ENCODE measurements at regions not wholly inside any gene's neighbourhood (a gene's known extent, or its start where the extent isn't known, plus 50 kb on each side); places are given as distances from the start of the nearest gene placed in this dataset.

DNA sequence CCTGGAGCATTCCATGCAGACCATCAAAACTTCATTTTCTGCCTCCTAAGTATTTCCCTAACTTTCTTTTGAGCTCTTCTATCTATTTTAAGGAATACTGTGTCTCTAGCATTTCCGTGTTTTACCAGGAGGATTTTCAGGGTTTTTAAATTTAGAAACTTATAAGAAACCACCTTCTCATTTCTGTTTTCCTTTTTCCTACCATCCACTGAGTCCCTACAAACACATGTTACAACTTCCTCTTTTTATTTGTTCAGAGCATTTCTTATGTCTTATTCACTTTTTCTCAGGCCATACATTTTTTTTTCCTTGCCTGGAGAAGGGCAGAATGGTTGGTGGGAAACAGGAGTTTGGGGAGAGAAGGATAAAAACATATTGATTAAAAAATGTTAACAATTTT, 130.0 kb upstream of the BMP5 start:
- intact Hi-C loops (cut with micrococcal nuclease) = no loop called here

- intact Hi-C loops (cut with micrococcal nuclease) = no loop called here
Observed at GRCh38 chr6:56004426-56004825, 129.0 kb upstream of the BMP5 start.

DNA sequence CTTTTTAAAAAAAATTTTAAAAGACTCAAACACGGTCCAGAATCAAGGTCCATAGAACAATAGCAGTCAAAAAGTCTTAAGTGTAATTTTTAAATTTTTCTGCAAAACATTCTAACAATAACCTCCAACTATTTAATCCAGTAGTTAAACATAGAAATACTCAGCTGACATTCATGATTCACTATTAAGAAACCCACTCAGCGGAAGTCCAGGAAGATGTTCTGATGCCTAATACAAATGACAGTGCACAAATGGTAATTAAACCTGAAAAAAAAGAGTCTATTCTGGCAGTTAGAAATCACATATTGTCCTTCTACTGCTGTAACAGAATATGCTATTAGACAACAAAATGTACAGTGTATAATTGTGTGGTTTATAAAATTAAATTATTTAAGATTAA, 128.2 kb upstream of the BMP5 start:
- intact Hi-C loops (cut with micrococcal nuclease) = no loop called here

- intact Hi-C loops (cut with micrococcal nuclease) = no loop called here
Observed at GRCh38 chr6:56002336-56002735, 126.9 kb upstream of the BMP5 start.

GRCh38 chr6:55998576-55998975, 123.2 kb upstream of the BMP5 start:
- intact Hi-C loops (cut with micrococcal nuclease) = no loop called here

- intact Hi-C loops (cut with micrococcal nuclease) = no loop called here
Observed at GRCh38 chr6:55997223-55997874, 122.0 kb upstream of the BMP5 start.

DNA sequence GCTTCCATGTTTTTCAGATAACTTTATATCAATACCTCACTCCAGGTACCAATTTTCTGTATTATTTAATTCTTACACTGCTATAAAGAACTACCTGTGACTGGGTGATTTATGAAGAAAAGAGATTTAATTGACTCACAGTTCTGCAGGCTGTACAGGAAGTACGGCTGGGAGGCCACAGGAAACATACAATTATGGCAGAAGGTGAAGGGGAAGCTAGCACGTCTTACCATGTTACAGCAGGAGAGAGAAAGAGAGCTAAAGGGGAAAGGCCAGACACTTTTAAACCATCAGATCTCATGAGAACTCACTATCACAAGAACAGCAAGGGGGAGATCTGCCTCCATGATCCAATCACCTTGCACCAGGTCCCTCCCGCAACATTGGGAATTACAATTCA, 119.1 kb upstream of the BMP5 start:
- intact Hi-C loops (cut with micrococcal nuclease) = no loop called here

- intact Hi-C loops (cut with micrococcal nuclease) = no loop called here
Observed at GRCh38 chr6:55993418-55993817, 118.0 kb upstream of the BMP5 start.

DNA sequence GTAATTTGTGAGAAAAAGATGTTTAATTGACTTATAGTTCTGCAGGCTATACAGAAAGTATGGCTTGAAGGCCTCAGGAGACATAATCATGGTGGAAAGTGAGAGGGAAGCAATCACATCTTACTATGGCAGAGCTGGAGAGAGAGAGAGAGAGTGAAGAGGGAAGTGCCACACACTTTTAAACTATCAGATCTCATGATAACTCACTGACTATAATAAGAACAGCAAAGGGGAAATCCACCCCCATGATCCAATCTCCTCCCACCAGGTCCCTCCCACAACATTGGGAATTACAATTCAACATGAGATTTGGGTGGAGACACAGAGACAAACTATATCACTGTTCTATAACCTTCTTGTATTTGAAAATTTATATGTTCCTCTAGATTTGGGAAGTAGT, 117.2 kb upstream of the BMP5 start:
- intact Hi-C loops (cut with micrococcal nuclease) = no loop called here

GRCh38 chr6:55985309-55985708, 109.9 kb upstream of the BMP5 start:
- intact Hi-C loops (cut with micrococcal nuclease) = no loop called here

GRCh38 chr6:55983861-55984260, 108.5 kb upstream of the BMP5 start:
- intact Hi-C loops (cut with micrococcal nuclease) = no loop called here

DNA sequence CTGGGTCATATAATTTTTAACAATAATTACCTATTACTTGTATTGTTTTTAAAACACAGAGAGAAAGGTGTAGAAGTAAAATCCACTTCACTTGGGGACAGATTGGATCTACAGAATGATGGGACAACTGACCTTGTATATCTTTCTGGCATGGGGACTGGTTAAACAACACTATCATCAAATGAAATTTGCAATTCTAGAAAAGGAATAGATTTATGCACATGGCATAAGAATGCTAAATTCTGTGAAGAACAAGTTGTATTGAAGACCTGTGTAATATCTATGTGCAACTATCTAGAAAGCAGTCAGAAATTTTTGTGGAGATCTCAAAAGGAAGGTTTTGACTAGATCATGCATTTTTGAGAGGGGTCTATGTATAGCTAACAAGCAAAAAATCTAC, 106.3 kb upstream of the BMP5 start:
- intact Hi-C loops (cut with micrococcal nuclease) = loop anchor here (2.0 kb wide), 2 partner anchors 311 to 611 kb away; no protein-coding TSS in a partner anchor

DNA sequence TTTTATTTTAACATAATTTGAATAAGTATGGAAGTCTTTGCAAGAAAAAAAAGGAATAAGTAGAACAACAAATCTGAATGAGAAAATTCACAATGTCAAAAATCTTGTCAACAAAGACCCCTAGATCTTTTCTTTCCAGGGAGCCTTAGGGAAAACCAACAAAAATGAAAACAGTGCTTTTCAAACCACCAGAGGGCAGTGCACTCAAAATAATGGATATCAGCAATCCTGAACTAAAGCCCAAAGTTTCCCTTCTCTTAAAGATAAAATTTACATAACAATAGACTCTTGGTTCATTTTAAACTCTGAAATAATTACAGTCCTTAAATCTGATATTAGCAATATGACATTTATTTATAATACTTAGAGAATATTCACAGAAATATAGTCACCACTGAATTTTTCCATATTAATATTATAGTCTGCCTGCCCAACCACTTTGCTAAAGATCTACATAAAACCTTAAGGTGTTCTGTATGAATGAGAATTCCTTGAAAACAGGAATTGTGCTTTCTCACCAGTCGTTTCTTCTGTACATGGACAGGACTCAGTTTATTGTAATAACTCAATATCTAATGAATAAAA, 105.3 kb upstream of the BMP5 start:
- intact Hi-C loops (cut with micrococcal nuclease) = loop anchor here (2.0 kb wide), 2 partner anchors 312 to 612 kb away; no protein-coding TSS in a partner anchor

- intact Hi-C loops (cut with micrococcal nuclease) = no loop called here
Observed at GRCh38 chr6:55979526-55979925, 104.1 kb upstream of the BMP5 start.

GRCh38 chr6:55977959-55978665, 102.7 kb upstream of the BMP5 start:
- intact Hi-C loops (cut with micrococcal nuclease) = no loop called here

DNA sequence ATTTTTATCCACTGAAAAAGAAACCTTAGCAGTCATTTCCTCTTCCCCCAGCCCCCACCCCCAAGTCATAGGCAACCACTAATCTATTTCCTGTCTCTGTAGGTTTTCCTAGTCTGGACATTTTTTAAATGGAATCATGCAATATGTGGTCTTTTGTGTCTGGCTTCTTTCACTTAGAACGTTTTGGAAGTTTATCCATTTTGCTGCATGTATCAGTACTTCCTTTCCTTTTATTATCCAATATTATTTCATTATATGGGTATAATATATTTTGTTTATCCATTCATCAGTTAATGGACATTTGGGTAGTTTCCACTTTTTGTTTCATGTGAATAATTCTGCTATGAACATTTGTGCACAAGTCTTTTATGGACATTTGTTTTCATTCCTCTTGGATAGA, 99.3 kb upstream of the BMP5 start:
- intact Hi-C loops (cut with micrococcal nuclease) = no loop called here

DNA sequence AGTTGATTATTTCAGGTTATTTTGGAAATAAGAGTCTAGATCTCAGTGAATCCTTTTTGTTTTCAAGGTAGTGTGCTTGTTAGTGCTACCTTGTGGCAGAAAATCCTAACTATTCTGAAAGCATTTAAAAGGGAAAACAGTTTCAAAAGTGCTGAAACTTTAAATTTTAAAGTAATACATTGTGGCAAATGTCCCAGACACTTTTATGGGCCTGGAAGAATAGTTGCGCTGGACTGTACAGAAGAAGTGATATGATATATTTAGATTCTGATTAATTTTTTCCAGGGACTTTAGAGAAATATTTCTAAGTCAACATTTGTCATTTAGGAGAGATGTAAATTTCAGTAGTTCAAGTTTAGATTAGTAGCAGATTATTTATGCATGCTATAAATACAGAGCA, 96.7 kb upstream of the BMP5 start:
- intact Hi-C loops (cut with micrococcal nuclease) = no loop called here

- intact Hi-C loops (cut with micrococcal nuclease) = no loop called here
Observed at GRCh38 chr6:55969526-55969925, 94.1 kb upstream of the BMP5 start.

- intact Hi-C loops (cut with micrococcal nuclease) = no loop called here
Observed at GRCh38 chr6:55968926-55969325, 93.5 kb upstream of the BMP5 start.

- intact Hi-C loops (cut with micrococcal nuclease) = no loop called here
Observed at GRCh38 chr6:55964136-55964535, 88.7 kb upstream of the BMP5 start.

- intact Hi-C loops (cut with micrococcal nuclease) = no loop called here
Observed at GRCh38 chr6:55963301-55963700, 87.9 kb upstream of the BMP5 start.

- intact Hi-C loops (cut with micrococcal nuclease) = no loop called here
Observed at GRCh38 chr6:55960344-55960743, 85.0 kb upstream of the BMP5 start.

DNA sequence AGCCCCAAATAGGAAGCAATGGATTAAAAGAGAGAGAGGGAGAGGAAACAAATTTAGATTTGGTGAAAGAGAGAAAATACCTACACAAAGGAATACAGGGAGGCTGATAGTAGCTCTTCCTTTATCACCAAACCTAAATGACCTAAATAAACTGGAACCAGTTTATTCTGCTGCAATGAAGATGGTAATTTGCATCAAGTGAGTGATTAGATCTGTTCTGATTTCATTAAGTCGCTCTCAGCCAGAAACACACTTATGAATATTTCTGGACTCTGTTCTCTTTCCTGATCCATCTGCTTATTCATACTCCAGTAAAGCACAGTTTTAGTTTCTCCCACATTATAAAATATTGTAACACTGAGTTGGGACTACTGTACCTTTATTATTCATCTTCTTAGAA, 83.4 kb upstream of the BMP5 start:
- intact Hi-C loops (cut with micrococcal nuclease) = no loop called here
